ENCODE measurements at regions not wholly inside any gene's neighbourhood (a gene's known extent, or its start where the extent isn't known, plus 50 kb on each side); places are given as distances from the start of the nearest gene placed in this dataset.

- Histone ChIP-seq H3K27ac (no peak overlapping the region), H3K27me3 (no peaks in the 10 kb centered on the region), H3K9me3 (no peaks in the 10 kb centered on the region), H3K4me1 (no peaks in the 10 kb centered on the region), H3K36me3 (no peaks in the 10 kb centered on the region), H3K4me3 (no peak overlapping the region)
- in situ Hi-C loops (cut with MboI; ENCODE audit: low pct_ligation_motif_present in 1 of 4, low pct_unique_long_range_greater_than_20kb in 1 of 4, low sequenced_read_pairs in 3 of 4) (no loop called here), intact Hi-C loops (cut with DNase I; ENCODE audit: low total_unique reads) (no loop called here)
- DNase-seq: no peak
- no peak for TF ChIP-seq POLR2A (IDR thresholded peaks at IDR 0.05)
- 40 to 48% methylated on average over 2 of the region's 2 CpGs for whole genome bisulfite sequencing, 2 donors (ENCODE audit: low coverage in 1 of 2)
These were observed 517.1 kb upstream of the SYT4 start for GRCh38 chr18:43794363-43794762.

- Histone ChIP-seq H3K4me3 (no peak overlapping the region), H3K4me1 (no peaks in the 10 kb centered on the region), H3K36me3 (no peaks in the 10 kb centered on the region), H3K27me3 (no peaks in the 10 kb centered on the region), H3K9me3 (no peaks in the 10 kb centered on the region), H3K27ac (no peak overlapping the region)
- intact Hi-C loops (cut with DNase I; ENCODE audit: low total_unique reads) (loop anchor here (5.0 kb wide), 1 partner anchor 425 kb away; no protein-coding TSS in a partner anchor), in situ Hi-C loops (cut with MboI; ENCODE audit: low pct_ligation_motif_present in 1 of 4, low pct_unique_long_range_greater_than_20kb in 1 of 4, low sequenced_read_pairs in 3 of 4) (no loop called here)
- DNase-seq: no peak
- TF ChIP-seq CTCF (IDR thresholded peaks at IDR 0.05): no peak
- TF ChIP-seq POLR2A (IDR thresholded peaks at IDR 0.05): no peak
- no peak for TF ChIP-seq POLR2AphosphoS5 (IDR thresholded peaks at IDR 0.05)
- no peak for TF ChIP-seq EP300 (IDR thresholded peaks at IDR 0.05; ENCODE audit: low read depth)
- WGBS, 2 donors (ENCODE audit: low coverage in 1 of 2): 59 to 73% methylated on average over 1 of the region's 1 CpG
These were observed 520.1 kb upstream of the SYT4 start for GRCh38 chr18:43797347-43797746.

GRCh38 chr18:43800584-43800983 lies 523.3 kb upstream of the SYT4 start:
- Histone ChIP-seq H3K4me1 (no peaks in the 10 kb centered on the region), H3K9me3 (no peaks in the 10 kb centered on the region), H3K27me3 (no peaks in the 10 kb centered on the region), H3K4me3 (no peak overlapping the region), H3K36me3 (no peaks in the 10 kb centered on the region), H3K27ac (no peak overlapping the region)
- WGBS, 2 donors (ENCODE audit: low coverage in 1 of 2): 45 to 50% methylated on average over 4 of the region's 4 CpGs
- no peak for DNase-seq
- TF ChIP-seq POLR2A (IDR thresholded peaks at IDR 0.05) (no peak), POLR2AphosphoS5 (IDR thresholded peaks at IDR 0.05) (no peak), EP300 (IDR thresholded peaks at IDR 0.05; ENCODE audit: low read depth) (no peak), CTCF (IDR thresholded peaks at IDR 0.05) (no peak)
- in situ Hi-C loops (cut with MboI; ENCODE audit: low pct_ligation_motif_present in 1 of 4, low pct_unique_long_range_greater_than_20kb in 1 of 4, low sequenced_read_pairs in 3 of 4): no loop called here
- intact Hi-C loops (cut with DNase I; ENCODE audit: low total_unique reads): no loop called here

GRCh38 chr18:43805646-43806194 lies 528.4 kb upstream of the SYT4 start:
- no peak for DNase-seq

More at GRCh38 chr18:43805646-43806194, 528.4 kb upstream of the SYT4 start:
- Histone ChIP-seq H3K4me3 (no peak overlapping the region), H3K9me3 (no peaks in the 10 kb centered on the region), H3K27ac (no peak overlapping the region), H3K4me1 (no peaks in the 10 kb centered on the region), H3K36me3 (no peaks in the 10 kb centered on the region), H3K27me3 (no peaks in the 10 kb centered on the region)
- in situ Hi-C loops (cut with MboI; ENCODE audit: low pct_ligation_motif_present in 1 of 4, low pct_unique_long_range_greater_than_20kb in 1 of 4, low sequenced_read_pairs in 3 of 4): no loop called here
- 65% methylated on average over 5 of the region's 5 CpGs; no CpG with 5 or more reads in 1 of the 2 donors for WGBS, 2 donors (ENCODE audit: low coverage in 1 of 2)
- no peak for TF ChIP-seq POLR2A (IDR thresholded peaks at IDR 0.05)
- no peak for TF ChIP-seq CTCF (IDR thresholded peaks at IDR 0.05)
- TF ChIP-seq EP300 (IDR thresholded peaks at IDR 0.05; ENCODE audit: low read depth): no peak
- TF ChIP-seq POLR2AphosphoS5 (IDR thresholded peaks at IDR 0.05): no peak
- intact Hi-C loops (cut with DNase I; ENCODE audit: low total_unique reads): no loop called here

Data from transverse colon (tissue), 4 donors.